ENCODE measurements at regions not wholly inside any gene's neighbourhood (a gene's known extent, or its start where the extent isn't known, plus 50 kb on each side); places are given as distances from the start of the nearest gene placed in this dataset.

- Mint-ChIP-seq H3K27me3 (no peaks in the 10 kb centered on the region), H3K4me1 (no peaks in the 10 kb centered on the region), H3K4me3 (no peak overlapping the region), H3K27ac (no peak overlapping the region), H3K9me3 (peaks cover 0 to 5% of the 10 kb centered on the region in 2 donors)
- ATAC-seq (no peak), DNase-seq (no peak)
These were observed 55.7 kb upstream of the ACADM start for GRCh38 chr1:75668813-75669212.

DNA sequence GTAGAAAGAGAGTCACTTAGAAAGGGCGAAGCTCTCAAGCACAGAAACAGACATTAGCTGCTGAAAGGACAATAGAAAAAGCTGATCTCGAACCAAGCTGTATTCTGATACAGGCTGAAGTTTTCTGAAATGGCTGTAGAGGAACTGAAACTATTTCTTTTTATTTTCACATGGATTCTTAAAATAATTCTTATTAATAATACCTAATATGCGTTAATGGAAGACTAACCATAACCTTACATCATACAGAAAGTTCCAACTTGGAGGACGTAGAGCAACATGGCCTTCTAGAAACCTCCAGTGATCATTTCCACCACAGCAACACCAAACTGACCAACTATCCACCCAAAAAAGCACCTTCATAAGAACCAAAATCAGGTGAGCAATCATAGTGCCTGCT lies 52.8 kb upstream of the ACADM start:
- H3K27ac Mint-ChIP-seq = no peak overlapping the region
- no peaks in the 10 kb centered on the region for H3K9me3 Mint-ChIP-seq
- ATAC-seq = no peak
- H3K27me3 Mint-ChIP-seq = peaks cover 2% of the 10 kb centered on the region
- H3K4me3 Mint-ChIP-seq = no peak overlapping the region
- DNase-seq = no peak
- no peaks in the 10 kb centered on the region for H3K4me1 Mint-ChIP-seq

GRCh38 chr1:75672108-75672507 lies 52.4 kb upstream of the ACADM start:
- no peak overlapping the region for H3K27ac Mint-ChIP-seq
- ATAC-seq (no peak), DNase-seq (no peak)
- H3K4me1 Mint-ChIP-seq = no peaks in the 10 kb centered on the region
- H3K9me3 Mint-ChIP-seq = no peaks in the 10 kb centered on the region
- peaks cover 6% of the 10 kb centered on the region for H3K27me3 Mint-ChIP-seq
- no peak overlapping the region for H3K4me3 Mint-ChIP-seq

DNA sequence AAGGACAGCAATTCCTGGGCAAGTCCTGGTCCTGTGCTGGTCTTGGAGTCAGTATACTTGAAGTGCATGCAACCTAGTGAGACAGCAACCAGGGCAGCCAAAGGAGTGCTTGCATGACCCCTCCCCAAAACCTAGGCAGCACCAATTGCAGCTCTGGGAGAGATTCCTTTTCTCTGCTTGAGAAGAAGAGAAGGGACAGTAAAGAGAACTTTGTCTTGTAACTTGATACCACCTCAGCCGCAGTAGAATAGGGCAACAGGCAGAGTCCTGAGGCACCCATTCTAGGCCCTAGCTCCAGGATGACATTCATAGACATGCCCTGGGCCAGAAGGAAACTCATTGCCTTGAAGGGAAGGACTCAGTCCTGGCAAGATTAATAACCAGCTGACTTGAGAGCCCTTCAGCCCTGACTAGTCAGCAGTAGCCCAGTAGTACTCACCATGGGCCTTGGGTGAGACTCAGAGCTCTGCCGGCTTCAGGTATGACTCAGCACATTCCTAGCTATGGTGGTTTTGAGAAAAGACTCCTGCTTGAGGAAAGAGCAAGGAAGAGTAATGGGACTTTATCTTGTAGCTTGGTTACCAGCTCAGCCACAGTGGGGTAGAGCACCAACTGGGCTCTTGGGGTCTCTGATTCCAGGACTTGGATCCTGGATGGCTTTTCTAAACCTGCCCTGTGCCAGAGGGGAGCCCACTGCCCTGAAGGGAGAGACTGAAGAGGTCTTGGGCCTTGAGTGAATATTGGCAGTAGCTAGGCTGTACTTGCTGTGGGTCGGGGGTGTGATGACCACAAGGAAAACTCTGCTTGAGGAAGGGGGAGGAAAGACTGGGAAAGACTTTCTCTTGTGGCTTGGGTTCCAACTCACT lies 51.7 kb upstream of the ACADM start:
- Mint-ChIP-seq H3K27ac (peak overlapping the region in 1 of 2 donors; percentile 72), H3K4me3 (no peak overlapping the region), H3K27me3 (peaks cover 6% of the 10 kb centered on the region), H3K9me3 (no peaks in the 10 kb centered on the region), H3K4me1 (no peaks in the 10 kb centered on the region)
- no peak for DNase-seq
- ATAC-seq = no peak

DNA sequence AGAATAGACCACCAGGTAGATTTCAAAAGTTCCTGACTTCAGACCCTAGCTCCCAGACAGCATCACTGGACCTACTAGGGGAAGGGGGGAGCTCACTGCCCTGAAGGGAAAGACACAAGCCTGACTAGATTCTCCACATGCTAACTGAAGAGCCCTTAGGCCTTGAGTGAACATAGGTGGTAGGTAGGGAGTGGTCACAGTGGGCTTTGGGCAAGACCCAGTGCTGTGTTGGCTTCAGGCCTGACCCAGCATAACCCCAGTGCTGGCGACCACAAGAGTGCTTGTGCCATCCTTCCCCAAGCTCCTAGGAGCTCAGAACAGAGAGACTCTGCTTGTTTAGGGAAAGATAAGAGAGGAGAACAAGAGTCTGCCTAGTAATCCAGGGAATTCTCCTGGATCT lies 51.1 kb upstream of the ACADM start:
- ATAC-seq (no peak), DNase-seq (no peak)
- H3K9me3 Mint-ChIP-seq = no peaks in the 10 kb centered on the region
- no peaks in the 10 kb centered on the region for H3K4me1 Mint-ChIP-seq
- H3K27ac Mint-ChIP-seq = no peak overlapping the region
- H3K4me3 Mint-ChIP-seq = no peak overlapping the region
- peaks cover 6% of the 10 kb centered on the region for H3K27me3 Mint-ChIP-seq

- ATAC-seq = no peak
- Mint-ChIP-seq H3K9me3 (peaks cover 0 to 5% of the 10 kb centered on the region in 2 donors), H3K27ac (no peak overlapping the region), H3K4me1 (no peaks in the 10 kb centered on the region), H3K27me3 (peaks cover 6% of the 10 kb centered on the region), H3K4me3 (no peak overlapping the region)
- no peak for DNase-seq
These were observed 50.6 kb upstream of the ACADM start for GRCh38 chr1:75673885-75674284.

All from stimulated activated naive CD8-positive, alpha-beta T cell treated with anti-CD3 and anti-CD28 coated beads, Interleukin-15, amount 100 ng/mL, for 72 hours (primary cell).